Small intestine (tissue), 7 donors: ENCODE measurements at regions not wholly inside any gene's neighbourhood (a gene's known extent, or its start where the extent isn't known, plus 50 kb on each side); places are given as distances from the start of the nearest gene placed in this dataset.

Source experiments
- DNase-seq, 2 donors: peaks; one replicate each; pipeline versions ENCODE4 v3.0.0 to v3.0.0-alpha.2; 2013
- FAIRE-seq: peaks from 2 replicates; lab custom pipeline; 2012; peaks lifted over from hg19 to GRCh38; lab: Jason Lieb, UNC
- H3K27ac ChIP-seq, 3 donors: one replicate each; pipeline ENCODE4 v1.5.1; 2013; ENCODE audit warnings: low read length in 2 of 3, mild to moderate bottlenecking in 2 of 3, control low read depth in 1 of 3, inconsistent platforms in 1 of 3, low read depth in 1 of 3, moderate library complexity in 1 of 3
- H3K27me3 ChIP-seq, 3 donors: one replicate each; pipeline ENCODE4 v1.6.1; 2013; ENCODE audit warnings: low read length in 3 of 3, inconsistent platforms in 1 of 3; ENCODE audit not compliant: control insufficient read depth in 3 of 3, insufficient read depth in 3 of 3
- H3K36me3 ChIP-seq, 3 donors: one replicate each; pipeline ENCODE4 v1.6.1; 2013; ENCODE audit warnings: low read length in 3 of 3, inconsistent platforms in 1 of 3, low read depth in 1 of 3, mild to moderate bottlenecking in 1 of 3, moderate library complexity in 1 of 3; ENCODE audit not compliant: control insufficient read depth in 3 of 3, insufficient read depth in 2 of 3
- H3K4me1 ChIP-seq, 3 donors: one replicate each; pipeline ENCODE4 v1.6.1; 2013; ENCODE audit warnings: low read length in 2 of 3, inconsistent platforms in 1 of 3, low read depth in 1 of 3, mild to moderate bottlenecking in 1 of 3, moderate library complexity in 1 of 3; ENCODE audit not compliant: control insufficient read depth in 3 of 3, insufficient read depth in 2 of 3
- H3K4me3 ChIP-seq, 3 donors: one replicate each; pipeline ENCODE4 v1.5.1; 2013; ENCODE audit warnings: low read length in 3 of 3, control low read depth in 1 of 3, inconsistent platforms in 1 of 3, low read depth in 1 of 3, mild to moderate bottlenecking in 1 of 3, moderate library complexity in 1 of 3
- H3K9me3 ChIP-seq, 2 donors: one replicate each; pipeline ENCODE4 v1.6.1; 2013; ENCODE audit warnings: low read depth in 1 of 2, low read length in 1 of 2; ENCODE audit not compliant: control insufficient read depth in 2 of 2, insufficient read depth in 1 of 2
- WGBS, 3 donors: extraction: QIAGEN DNeasy Blood & Tissue Kit; methylation state at CpG; one replicate each; pipeline ENCODE4 v1.1.7; 2013; 5-methylcytosine and 5-hydroxymethylcytosine counted together
- donor health status: healthy with polysubstance abuse.
- donor health status: control.
- donor health status: control.
- donor health status: Bipolar disorder and iron deficiency.
- donor health status: healthy.

- DNase-seq = no peak
- Histone ChIP-seq H3K27me3 (no peaks in the 10 kb centered on the region), H3K27ac (no peak overlapping the region), H3K4me3 (no peak overlapping the region), H3K9me3 (no peaks in the 10 kb centered on the region), H3K36me3 (no peaks in the 10 kb centered on the region), H3K4me1 (no peaks in the 10 kb centered on the region)
- FAIRE-seq = no peak
Observed at GRCh38 chr1:79945391-79945790, 938.9 kb upstream of the ADGRL4 start.

DNA sequence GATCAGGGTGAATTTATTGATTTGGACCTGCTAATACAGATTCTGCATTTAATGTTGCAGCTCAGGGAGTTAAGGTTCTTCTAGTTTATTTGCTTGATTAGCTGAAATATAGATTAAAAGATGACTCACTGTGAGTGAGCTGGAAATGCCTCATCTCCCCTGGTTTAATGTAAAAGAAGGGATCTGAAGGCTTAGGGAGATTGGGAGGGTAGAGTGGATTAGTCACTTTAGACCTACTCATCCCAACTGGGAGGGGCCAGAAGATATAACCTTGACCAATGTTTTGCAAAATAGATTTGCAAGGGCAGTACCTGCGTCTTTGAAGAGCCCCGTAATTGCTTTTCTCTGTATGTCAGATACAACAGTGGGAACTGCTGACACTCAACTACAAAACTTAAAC lies 922.8 kb upstream of the ADGRL4 start:
- peaks cover 0 to 8% of the 10 kb centered on the region in 2 donors for H3K9me3 ChIP-seq
- H3K4me3 ChIP-seq = no peak overlapping the region
- H3K36me3 ChIP-seq = no peaks in the 10 kb centered on the region
- H3K4me1 ChIP-seq = no peaks in the 10 kb centered on the region
- no peak for DNase-seq
- FAIRE-seq = no peak
- WGBS, 3 donors = 92 to 97% (median 95%) methylated on average over 2 of the region's 2 CpGs
- no peak overlapping the region for H3K27ac ChIP-seq
- H3K27me3 ChIP-seq = no peaks in the 10 kb centered on the region

DNA sequence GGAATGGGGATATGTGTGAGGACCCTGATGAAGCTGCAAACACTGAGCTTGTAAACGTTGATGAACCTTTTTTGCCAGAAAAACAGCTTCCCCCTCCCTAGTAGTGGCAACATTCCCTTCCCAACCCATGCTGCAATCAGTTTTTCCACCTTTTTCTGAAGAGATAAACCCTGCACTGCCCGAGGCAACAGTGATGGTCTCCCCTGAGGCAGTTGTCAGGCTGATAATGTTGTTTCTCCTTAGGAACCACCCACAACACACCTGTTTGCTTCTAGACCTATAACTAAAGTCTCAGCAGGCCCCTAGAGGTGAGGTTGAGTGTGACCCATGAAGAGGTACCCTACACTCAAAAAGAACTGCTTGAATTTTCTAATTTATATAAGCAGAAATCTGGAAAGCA lies 922.4 kb upstream of the ADGRL4 start:
- DNase-seq = no peak
- H3K4me1 ChIP-seq = no peaks in the 10 kb centered on the region
- H3K9me3 ChIP-seq = peaks cover 0 to 12% of the 10 kb centered on the region in 2 donors
- H3K27me3 ChIP-seq = no peaks in the 10 kb centered on the region
- H3K4me3 ChIP-seq = no peak overlapping the region
- H3K36me3 ChIP-seq = no peaks in the 10 kb centered on the region
- WGBS, 3 donors = 27 to 52% (median 29%) methylated on average over 2 of the region's 2 CpGs
- FAIRE-seq = no peak
- H3K27ac ChIP-seq = no peak overlapping the region

GRCh38 chr1:79920960-79921669 lies 914.6 kb upstream of the ADGRL4 start:
- no peak for FAIRE-seq
- H3K27ac ChIP-seq = no peak overlapping the region

GRCh38 chr1:79914896-79915295 lies 908.4 kb upstream of the ADGRL4 start:
- no peak for FAIRE-seq
- no peak overlapping the region for H3K27ac ChIP-seq
- WGBS, 3 donors = 70 to 92% (median 82%) methylated on average over 1 of the region's 1 CpG
- H3K9me3 ChIP-seq = no peaks in the 10 kb centered on the region
- no peaks in the 10 kb centered on the region for H3K4me1 ChIP-seq
- H3K27me3 ChIP-seq = no peaks in the 10 kb centered on the region
- H3K4me3 ChIP-seq = no peak overlapping the region
- no peak for DNase-seq
- H3K36me3 ChIP-seq = no peaks in the 10 kb centered on the region

More at GRCh38 chr1:79920960-79921669, 914.6 kb upstream of the ADGRL4 start:
- Histone ChIP-seq H3K27me3 (no peaks in the 10 kb centered on the region), H3K9me3 (peaks cover 0 to 17% of the 10 kb centered on the region in 2 donors), H3K36me3 (no peaks in the 10 kb centered on the region), H3K4me3 (no peak overlapping the region), H3K4me1 (no peaks in the 10 kb centered on the region)
- no peak for DNase-seq
- 85 to 88% (median 86%) methylated on average over 1 of the region's 1 CpG for WGBS, 3 donors

GRCh38 chr1:79912813-79913212 lies 906.3 kb upstream of the ADGRL4 start:
- WGBS, 3 donors = 33 to 40% (median 34%) methylated on average over 4 of the region's 4 CpGs
- Histone ChIP-seq H3K4me1 (no peaks in the 10 kb centered on the region), H3K36me3 (no peaks in the 10 kb centered on the region), H3K9me3 (no peaks in the 10 kb centered on the region), H3K27ac (no peak overlapping the region), H3K27me3 (no peaks in the 10 kb centered on the region), H3K4me3 (no peak overlapping the region)
- FAIRE-seq (no peak), DNase-seq (no peak)

GRCh38 chr1:79903321-79903720 lies 896.8 kb upstream of the ADGRL4 start:
- 63 to 83% (median 81%) methylated on average over 3 of the region's 3 CpGs for WGBS, 3 donors
- FAIRE-seq (no peak), DNase-seq (no peak)
- Histone ChIP-seq H3K27ac (no peak overlapping the region), H3K4me3 (no peak overlapping the region), H3K36me3 (no peaks in the 10 kb centered on the region), H3K9me3 (peaks cover 0 to 12% of the 10 kb centered on the region in 2 donors), H3K27me3 (no peaks in the 10 kb centered on the region), H3K4me1 (no peaks in the 10 kb centered on the region)

DNA sequence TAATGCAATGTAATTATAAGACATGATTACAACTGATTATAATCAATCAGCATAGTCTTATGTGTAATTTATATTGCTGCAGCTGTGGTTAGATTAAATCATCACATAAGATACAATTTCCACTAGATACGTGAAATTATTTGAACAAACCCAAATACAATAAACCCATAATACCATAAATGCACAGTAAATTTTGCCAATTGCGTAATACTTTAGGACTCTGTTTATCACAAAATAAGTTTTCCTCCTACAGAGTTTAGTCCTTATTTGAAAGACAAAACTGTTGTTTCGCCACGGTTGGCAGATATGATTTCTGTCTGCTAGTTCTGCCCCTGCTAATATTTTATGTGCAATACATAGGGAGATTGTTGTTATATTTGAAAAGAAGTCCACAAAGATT lies 895.9 kb upstream of the ADGRL4 start:
- no peak for DNase-seq
- Histone ChIP-seq H3K27ac (no peak overlapping the region), H3K36me3 (no peaks in the 10 kb centered on the region), H3K27me3 (no peaks in the 10 kb centered on the region), H3K4me1 (no peaks in the 10 kb centered on the region), H3K4me3 (no peak overlapping the region), H3K9me3 (peaks cover 0 to 12% of the 10 kb centered on the region in 2 donors)
- 77 to 84% (median 80%) methylated on average over 4 of the region's 4 CpGs for WGBS, 3 donors
- no peak for FAIRE-seq

DNA sequence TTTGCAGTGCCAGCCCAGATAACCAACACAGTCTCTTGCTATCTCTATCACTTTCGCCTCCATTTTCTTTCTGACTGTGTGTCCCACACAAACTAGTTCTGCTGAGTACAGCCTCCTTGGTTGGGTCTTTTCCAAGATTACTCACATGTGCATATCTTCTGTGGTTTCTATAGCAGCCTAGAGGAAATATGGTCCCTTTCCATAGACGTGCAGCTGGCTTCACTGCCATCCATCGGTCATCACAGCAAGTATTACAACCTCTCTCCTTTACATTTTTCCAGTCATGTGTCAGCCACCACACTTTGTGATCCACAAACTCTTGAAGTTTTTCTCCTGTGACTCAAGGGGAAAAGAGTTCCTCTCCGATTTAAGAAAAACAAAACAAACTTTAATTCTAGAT lies 893.4 kb upstream of the ADGRL4 start:
- peaks cover 0 to 6% of the 10 kb centered on the region in 2 donors for H3K9me3 ChIP-seq
- no peaks in the 10 kb centered on the region for H3K4me1 ChIP-seq
- no peaks in the 10 kb centered on the region for H3K27me3 ChIP-seq
- 73 to 82% (median 81%) methylated on average over 4 of the region's 4 CpGs for WGBS, 3 donors
- H3K4me3 ChIP-seq = no peak overlapping the region
- DNase-seq (no peak), FAIRE-seq (no peak)
- H3K36me3 ChIP-seq = no peaks in the 10 kb centered on the region
- no peak overlapping the region for H3K27ac ChIP-seq
